HepG2 (cell line): ENCODE measurements at regions not wholly inside any gene's neighbourhood (a gene's known extent, or its start where the extent isn't known, plus 50 kb on each side); places are given as distances from the start of the nearest gene placed in this dataset.

ENCODE experiments used
- CREB1 ChIP-seq, 2 experiments: fragments of 450-650 bp in 1 of 2; IDR thresholded peaks; 2 replicates each; pipeline ENCODE4 v1.6.1; 2016 to 2017; ENCODE audit warnings: control low read depth in 1 of 2, mild to moderate bottlenecking in 1 of 2, missing compliant biosample characterization in 1 of 2, missing genetic modification characterization in 1 of 2
- HOXA7 ChIP-seq: sonication (generic); formaldehyde crosslinking; IDR thresholded peaks from 2 replicates; pipeline ENCODE4 v1.8.1; 2022; ENCODE audit warnings: mild to moderate bottlenecking, missing genetic modification reagents, moderate library complexity
- NFE2L1 ChIP-seq: sonication (generic); formaldehyde crosslinking; IDR thresholded peaks from 2 replicates; pipeline ENCODE4 v1.4.0; 2020; ENCODE audit warnings: missing genetic modification reagents, mild to moderate bottlenecking, borderline replicate concordance
- POLR2A ChIP-seq, 2 experiments: IDR thresholded peaks; 2 replicates each; pipeline ENCODE4 v1.6.1; 2011; ENCODE audit warnings: low read depth in 2 of 2, low read length in 2 of 2, mild to moderate bottlenecking in 1 of 2, moderate library complexity in 1 of 2; ENCODE audit not compliant: insufficient read depth in 1 of 2
- RFX5 ChIP-seq: IDR thresholded peaks from 2 replicates; pipeline ENCODE4 v1.6.1; 2011; ENCODE audit warnings: low read depth, low read length, improper control_type of control experiment
- SP1 ChIP-seq, 2 experiments: fragments of 450-650 bp in 1 of 2; sonication (generic) in 1 of 2; formaldehyde crosslinking in 1 of 2; IDR thresholded peaks; 2 replicates each; pipeline versions ENCODE4 v1.4.0 to v1.6.1; 2016 to 2020; ENCODE audit warnings: missing genetic modification reagents in 1 of 2
- TCF12 ChIP-seq, 2 experiments: fragments of 450-650 bp in 1 of 2; sonication (generic) in 1 of 2; formaldehyde crosslinking in 1 of 2; IDR thresholded peaks; 2 replicates each; pipeline versions ENCODE4 v1.6.1 to v1.8.0; 2017 to 2022; ENCODE audit warnings: antibody characterized with exemption in 1 of 2, mild to moderate bottlenecking in 1 of 2, missing genetic modification reagents in 1 of 2, moderate library complexity in 1 of 2
- TCF7L2 ChIP-seq: IDR thresholded peaks from 2 replicates; pipeline ENCODE4 v1.6.1; 2011; ENCODE audit warnings: mild to moderate bottlenecking, low read depth, low read length, moderate library complexity
- ZNF235 ChIP-seq: sonication (generic); formaldehyde crosslinking; IDR thresholded peaks from 2 replicates; pipeline ENCODE4 v1.8.1; 2023; ENCODE audit warnings: mild to moderate bottlenecking, missing genetic modification reagents, borderline replicate concordance
- ZNF713 ChIP-seq: sonication (generic); formaldehyde crosslinking; IDR thresholded peaks from 2 replicates; pipeline ENCODE4 v1.4.0; 2020; ENCODE audit warnings: mild to moderate bottlenecking, missing genetic modification reagents
- ZNF850 ChIP-seq: sonication (generic); formaldehyde crosslinking; conservative IDR thresholded peaks from 2 replicates; pipeline ENCODE4 v1.9.0; 2021; ENCODE audit warnings: mild to moderate bottlenecking, missing genetic modification reagents
- TF ChIP-seq, protein P1 (sequence below): sonication (generic); formaldehyde crosslinking; IDR thresholded peaks from 2 replicates; pipeline ENCODE4 v1.8.1; 2023; ENCODE audit warnings: mild to moderate bottlenecking, moderate library complexity, missing genetic modification reagents
- TF ChIP-seq, protein P2 (sequence below), 2 experiments: fragments of 450-650 bp in 1 of 2; sonication (generic) in 1 of 2; formaldehyde crosslinking in 1 of 2; IDR thresholded peaks; 2 replicates each; pipeline versions ENCODE4 v1.6.1 to v1.8.0; 2016 to 2022; ENCODE audit warnings: antibody characterized with exemption in 1 of 2, mild to moderate bottlenecking in 1 of 2, missing genetic modification reagents in 1 of 2
- TF ChIP-seq, protein P3 (sequence below): sonication (generic); formaldehyde crosslinking; IDR thresholded peaks from 2 replicates; pipeline ENCODE4 v1.5.0; 2020; ENCODE audit warnings: mild to moderate bottlenecking, missing genetic modification reagents, moderate library complexity

DNA sequence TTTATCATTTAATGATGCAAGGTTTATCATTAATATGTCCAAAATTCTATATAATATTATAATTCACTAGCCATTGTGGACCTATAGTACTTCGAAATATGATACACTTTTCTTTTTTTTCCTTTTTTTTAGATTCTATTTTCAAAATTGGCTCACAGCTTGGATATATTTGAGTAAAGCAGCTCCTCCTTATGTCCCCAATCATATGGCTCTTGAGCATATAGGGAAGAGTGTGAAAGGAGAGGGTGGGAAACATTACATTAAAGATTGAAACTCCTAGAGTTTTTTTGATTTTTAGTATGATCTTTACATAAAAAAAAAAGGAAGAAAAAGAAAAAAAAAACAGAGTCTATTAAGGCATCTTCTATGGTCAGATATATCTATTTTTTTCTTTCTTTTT, 457.9 kb downstream of the RIT2 start:
- TF ChIP-seq ZNF235 (CRISPR knock-in tag): no peak
- TF ChIP-seq ZNF713 (CRISPR knock-in tag): no peak
- TF ChIP-seq SP1 (IDR thresholded peaks at IDR 0.05): no peak
- TF ChIP-seq SP1 (CRISPR knock-in tag; IDR thresholded peaks at IDR 0.05): no peak
- TF ChIP-seq CREB1 (IDR thresholded peaks at IDR 0.05): no peak
- TF ChIP-seq CREB1 (CRISPR knock-in tag; IDR thresholded peaks at IDR 0.05): no peak
- TF ChIP-seq, protein P1, sequence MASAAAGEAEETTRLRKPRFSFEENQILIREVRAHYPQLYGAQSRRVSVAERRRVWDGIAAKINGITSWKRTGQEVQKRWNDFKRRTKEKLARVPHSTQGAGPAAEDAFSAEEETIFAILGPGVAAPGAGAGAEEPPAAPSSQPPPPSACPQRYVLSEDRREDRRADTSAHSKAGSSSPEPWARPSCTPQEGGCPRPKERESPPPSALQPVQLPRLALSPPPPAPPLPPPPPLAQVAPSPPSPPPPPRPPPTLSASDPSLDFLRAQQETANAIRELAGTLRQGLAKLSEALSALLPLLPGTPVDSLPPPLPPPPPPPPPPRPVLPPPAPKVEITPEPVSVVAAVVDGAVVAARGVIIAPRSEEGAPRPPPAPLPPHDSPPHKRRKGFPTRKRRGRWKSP: no peak
- no peak for TF ChIP-seq RFX5
- TF ChIP-seq POLR2A (IDR thresholded peaks at IDR 0.05; ENCODE audit: insufficient read depth in 1 of 2, low read depth in 2 of 2, low read length in 2 of 2): no peak
- no peak for TF ChIP-seq ZNF850 (CRISPR knock-in tag)
- TF ChIP-seq HOXA7: no peak
- TF ChIP-seq, protein P2, sequence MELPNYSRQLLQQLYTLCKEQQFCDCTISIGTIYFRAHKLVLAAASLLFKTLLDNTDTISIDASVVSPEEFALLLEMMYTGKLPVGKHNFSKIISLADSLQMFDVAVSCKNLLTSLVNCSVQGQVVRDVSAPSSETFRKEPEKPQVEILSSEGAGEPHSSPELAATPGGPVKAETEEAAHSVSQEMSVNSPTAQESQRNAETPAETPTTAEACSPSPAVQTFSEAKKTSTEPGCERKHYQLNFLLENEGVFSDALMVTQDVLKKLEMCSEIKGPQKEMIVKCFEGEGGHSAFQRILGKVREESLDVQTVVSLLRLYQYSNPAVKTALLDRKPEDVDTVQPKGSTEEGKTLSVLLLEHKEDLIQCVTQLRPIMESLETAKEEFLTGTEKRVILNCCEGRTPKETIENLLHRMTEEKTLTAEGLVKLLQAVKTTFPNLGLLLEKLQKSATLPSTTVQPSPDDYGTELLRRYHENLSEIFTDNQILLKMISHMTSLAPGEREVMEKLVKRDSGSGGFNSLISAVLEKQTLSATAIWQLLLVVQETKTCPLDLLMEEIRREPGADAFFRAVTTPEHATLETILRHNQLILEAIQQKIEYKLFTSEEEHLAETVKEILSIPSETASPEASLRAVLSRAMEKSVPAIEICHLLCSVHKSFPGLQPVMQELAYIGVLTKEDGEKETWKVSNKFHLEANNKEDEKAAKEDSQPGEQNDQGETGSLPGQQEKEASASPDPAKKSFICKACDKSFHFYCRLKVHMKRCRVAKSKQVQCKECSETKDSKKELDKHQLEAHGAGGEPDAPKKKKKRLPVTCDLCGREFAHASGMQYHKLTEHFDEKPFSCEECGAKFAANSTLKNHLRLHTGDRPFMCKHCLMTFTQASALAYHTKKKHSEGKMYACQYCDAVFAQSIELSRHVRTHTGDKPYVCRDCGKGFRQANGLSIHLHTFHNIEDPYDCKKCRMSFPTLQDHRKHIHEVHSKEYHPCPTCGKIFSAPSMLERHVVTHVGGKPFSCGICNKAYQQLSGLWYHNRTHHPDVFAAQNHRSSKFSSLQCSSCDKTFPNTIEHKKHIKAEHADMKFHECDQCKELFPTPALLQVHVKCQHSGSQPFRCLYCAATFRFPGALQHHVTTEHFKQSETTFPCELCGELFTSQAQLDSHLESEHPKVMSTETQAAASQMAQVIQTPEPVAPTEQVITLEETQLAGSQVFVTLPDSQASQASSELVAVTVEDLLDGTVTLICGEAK (IDR thresholded peaks at IDR 0.05): no peak
- TF ChIP-seq, protein P2 (CRISPR knock-in tag; IDR thresholded peaks at IDR 0.05): no peak
- no peak for TF ChIP-seq TCF7L2
- no peak for TF ChIP-seq NFE2L1 (CRISPR knock-in tag)
- TF ChIP-seq, protein P3, sequence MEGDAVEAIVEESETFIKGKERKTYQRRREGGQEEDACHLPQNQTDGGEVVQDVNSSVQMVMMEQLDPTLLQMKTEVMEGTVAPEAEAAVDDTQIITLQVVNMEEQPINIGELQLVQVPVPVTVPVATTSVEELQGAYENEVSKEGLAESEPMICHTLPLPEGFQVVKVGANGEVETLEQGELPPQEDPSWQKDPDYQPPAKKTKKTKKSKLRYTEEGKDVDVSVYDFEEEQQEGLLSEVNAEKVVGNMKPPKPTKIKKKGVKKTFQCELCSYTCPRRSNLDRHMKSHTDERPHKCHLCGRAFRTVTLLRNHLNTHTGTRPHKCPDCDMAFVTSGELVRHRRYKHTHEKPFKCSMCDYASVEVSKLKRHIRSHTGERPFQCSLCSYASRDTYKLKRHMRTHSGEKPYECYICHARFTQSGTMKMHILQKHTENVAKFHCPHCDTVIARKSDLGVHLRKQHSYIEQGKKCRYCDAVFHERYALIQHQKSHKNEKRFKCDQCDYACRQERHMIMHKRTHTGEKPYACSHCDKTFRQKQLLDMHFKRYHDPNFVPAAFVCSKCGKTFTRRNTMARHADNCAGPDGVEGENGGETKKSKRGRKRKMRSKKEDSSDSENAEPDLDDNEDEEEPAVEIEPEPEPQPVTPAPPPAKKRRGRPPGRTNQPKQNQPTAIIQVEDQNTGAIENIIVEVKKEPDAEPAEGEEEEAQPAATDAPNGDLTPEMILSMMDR (CRISPR knock-in tag): no peak
- no peak for TF ChIP-seq TCF12 (IDR thresholded peaks at IDR 0.05)
- no peak for TF ChIP-seq TCF12 (CRISPR knock-in tag; IDR thresholded peaks at IDR 0.05)
